HG02970 (cell line): ENCODE measurements at regions not wholly inside any gene's neighbourhood (a gene's known extent, or its start where the extent isn't known, plus 50 kb on each side); places are given as distances from the start of the nearest gene placed in this dataset.
"Not testable (repeated sequence)": the region's sequence is repeated elsewhere in the genome, so short reads cannot be mapped to it uniquely, and the experiment has no call there.

Experiments used
- ATAC-seq: cut with Tn5 transposase; IDR thresholded peaks from one replicate; pipeline ENCODE4 v1.9.1; 2021; ENCODE audit warnings: mild to moderate bottlenecking, moderate library complexity, moderate number of reproducible peaks; ENCODE audit not compliant: unreplicated experiment, low FRiP score

DNA sequence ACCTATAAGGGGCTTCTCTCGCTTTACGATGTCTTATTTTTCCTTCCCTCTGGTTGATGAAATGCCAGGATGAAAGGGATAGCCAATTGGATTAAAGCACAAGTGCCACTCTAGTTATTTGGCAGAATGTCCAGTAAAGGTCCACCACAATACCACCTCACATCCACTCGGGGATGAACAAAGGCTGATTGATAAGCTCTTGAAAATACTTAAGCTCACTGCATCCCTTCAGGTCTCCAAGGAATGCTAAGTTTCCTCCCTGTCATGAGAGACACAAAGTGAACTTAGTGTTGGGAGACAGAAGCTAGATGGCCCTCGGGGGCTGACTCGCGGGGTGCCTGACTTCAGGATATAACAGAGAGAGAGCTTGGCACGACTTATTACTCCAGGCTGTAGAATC is 185.9 kb upstream of the ZNF644 start:
- not testable (repeated sequence) for ATAC-seq

DNA sequence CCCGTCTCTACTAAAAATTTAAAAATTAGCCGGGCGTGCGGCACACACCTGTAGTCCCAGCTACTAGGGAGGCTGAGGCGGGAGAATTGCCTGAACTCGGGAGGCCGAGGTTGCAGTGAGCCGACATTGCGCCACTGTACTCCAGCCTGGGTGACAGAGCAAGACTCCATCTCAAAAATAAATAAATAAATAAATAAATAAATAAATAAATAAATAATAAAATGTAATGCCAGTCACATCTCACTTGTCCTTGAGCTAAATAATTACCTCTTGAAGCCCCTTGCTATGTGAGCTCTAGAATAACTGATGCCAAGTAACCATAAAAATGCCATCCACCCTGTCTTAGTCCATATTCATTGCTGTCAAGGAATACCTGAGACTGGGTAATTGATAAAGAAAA is 182.3 kb upstream of the ZNF644 start:
- ATAC-seq, result not testable (repeated sequence)

DNA sequence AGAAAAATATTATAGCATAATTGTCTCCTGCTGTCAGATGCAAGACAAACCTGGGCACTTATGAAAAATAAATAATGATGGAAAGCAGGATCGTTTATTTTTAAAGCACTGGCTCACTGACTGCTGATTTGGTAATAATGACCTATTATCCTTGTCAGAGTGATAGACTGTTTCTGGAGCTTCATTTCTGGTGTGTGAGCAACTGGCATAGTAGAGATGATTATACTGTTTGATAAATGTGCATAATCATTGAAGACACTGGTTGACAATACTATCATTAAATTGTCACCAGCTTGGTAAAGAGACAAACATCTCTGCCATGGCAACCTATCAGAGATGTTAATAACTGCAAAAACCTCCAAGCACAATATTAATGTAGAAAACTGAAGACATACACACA is 179.9 kb upstream of the ZNF644 start:
- ATAC-seq, result no peak

DNA sequence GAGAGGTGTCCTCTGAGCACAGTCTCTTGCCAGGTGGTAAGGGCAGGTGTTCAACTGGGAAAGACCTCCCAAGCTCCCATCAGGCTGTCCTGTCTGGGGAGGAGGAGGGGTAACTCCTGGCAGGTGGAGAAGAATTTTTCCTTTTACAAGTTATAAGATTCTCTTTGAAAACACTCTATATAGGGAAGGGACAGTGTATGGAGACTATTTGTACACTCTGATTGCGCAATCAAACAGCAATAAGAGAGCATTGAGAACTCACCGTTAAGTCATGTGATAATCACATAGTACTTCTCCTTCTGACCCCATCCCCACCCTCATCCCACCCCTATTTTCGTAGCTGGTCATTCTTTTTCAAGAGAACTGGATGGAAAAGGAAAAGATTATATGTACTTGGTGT is 179.3 kb upstream of the ZNF644 start:
- ATAC-seq, result no peak

DNA sequence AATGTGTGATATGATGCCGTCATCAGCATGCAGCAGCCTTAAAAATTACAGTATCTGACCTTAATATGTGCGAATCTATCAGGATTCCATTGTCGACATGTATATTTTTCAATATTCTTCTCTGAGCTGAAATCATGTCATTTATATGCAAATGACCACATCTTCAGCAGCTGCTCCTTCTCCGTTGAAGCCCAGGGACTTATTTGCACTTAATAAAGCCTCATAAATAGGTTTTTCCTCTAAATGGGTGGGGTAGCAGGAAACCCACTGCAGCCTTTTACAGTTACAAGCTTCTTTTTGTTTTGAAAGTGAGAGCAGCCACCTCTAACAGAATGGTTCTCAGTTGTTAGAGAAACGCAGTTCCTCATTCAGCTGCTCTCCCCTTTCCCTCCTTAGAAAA is 178.8 kb upstream of the ZNF644 start:
- no peak for ATAC-seq

DNA sequence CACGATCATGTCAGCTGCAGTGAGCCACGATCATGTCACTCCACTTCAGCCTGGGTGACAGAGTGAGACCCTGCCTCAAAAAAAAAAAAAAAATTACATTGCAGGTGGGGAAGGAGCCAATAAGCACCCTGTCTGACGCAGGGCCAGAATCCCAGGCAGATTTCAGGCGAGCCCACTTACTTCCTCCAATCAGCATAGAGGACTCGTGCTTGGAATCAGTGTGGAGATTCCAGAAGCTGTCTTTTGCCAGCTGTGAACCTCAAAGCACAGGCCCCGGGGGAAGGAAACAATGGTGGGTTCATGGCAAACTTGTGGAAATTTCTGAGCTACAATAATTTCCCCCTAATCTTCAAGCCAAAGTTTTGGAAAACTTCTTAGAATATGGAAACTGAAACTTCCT is 178.2 kb upstream of the ZNF644 start:
- ATAC-seq, result no peak

DNA sequence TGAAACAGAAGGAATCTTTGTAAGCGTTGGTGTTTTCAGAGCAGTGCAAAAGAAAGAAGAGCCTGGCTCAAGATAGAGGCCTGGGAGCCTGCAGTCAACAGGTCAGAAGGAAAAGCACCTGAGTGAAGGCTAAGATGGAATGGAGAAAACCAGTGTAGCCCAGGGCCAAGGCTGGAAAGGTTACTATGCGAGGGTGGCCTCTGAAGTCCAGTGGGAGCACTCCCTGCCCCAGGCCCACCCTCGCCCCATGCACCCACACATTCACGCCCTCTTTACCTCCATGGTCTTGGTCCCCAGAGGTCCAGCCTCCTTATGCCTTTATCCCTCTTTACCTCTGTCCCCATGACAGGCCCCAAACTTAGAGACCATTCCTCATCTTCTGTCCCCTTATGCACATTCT is 169.2 kb upstream of the ZNF644 start:
- no peak for ATAC-seq

DNA sequence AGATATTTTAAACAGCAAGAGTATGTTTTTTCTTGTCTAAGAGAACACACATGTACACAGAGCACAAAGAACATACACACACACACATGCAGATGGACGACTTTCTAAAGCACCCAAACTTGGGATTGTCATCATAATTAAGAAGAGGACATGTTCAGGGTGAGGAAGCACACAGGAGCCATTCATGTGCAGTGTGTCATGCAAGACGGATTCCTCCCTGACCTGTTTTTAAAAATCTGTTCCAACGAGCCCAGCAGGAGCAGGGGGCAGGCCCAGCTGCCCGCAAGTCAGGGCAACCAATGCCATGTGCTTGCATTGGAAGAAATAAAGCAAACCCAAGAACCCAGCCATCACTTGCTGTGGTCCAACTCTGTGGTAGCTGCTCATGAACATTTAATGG is 167.3 kb upstream of the ZNF644 start:
- no peak for ATAC-seq

DNA sequence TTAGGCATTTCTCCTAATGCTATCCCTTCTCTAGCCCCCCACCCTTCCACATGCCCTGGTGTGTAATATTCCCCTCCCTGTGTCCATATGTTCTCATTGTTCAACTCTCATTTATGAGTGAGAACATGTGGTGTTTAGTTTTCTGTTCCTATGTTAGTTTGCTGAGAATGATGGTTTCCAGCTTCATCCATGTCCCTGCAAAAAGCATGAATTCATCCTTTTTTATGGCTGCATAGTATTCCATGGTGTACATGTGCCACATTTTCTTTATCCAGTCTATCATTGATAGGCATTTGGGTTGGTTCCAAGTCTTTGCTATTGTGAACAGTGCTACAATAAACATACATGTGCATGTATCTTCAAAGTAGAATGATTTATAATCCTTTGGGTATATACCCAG is 161.0 kb upstream of the ZNF644 start:
- not testable (repeated sequence) for ATAC-seq

DNA sequence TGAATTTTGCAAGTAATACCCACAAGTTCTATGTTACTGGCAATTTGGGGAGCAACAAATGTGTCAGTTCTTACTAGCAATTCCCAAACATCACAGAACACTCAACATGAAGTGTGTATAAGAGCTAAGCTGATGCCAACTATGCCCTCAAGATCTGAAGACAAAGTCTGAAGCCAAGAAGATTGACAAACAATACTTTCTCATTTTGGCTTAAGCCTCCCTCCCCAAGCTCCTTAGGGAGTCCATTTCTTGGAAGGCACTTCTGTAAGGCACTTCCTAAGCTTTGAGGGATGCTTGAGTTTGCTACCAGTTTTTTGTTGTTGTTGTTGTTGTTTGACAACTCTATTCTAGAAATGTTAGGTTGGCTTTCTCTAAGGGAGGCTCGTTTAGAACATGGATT is 154.4 kb upstream of the ZNF644 start:
- no peak for ATAC-seq

DNA sequence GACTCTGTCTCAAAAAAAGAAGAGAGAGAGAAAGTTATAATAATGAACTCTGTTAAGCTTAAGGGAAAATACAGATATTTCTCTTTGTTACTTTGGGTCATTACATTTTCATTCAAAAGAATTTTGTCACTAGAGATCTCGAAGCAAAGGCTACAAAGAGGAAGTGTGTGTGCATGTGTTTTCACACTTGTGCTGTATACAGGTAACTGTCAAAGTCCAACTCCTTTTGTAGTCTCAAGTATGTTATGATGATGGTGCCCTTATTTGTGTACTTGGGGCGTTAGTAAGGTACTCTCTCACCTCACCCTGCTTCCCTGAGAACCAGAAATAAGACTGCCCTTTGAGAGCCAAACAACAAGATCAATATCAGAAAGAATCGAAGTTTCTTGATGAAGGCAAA is 152.9 kb upstream of the ZNF644 start:
- ATAC-seq, result no peak

DNA sequence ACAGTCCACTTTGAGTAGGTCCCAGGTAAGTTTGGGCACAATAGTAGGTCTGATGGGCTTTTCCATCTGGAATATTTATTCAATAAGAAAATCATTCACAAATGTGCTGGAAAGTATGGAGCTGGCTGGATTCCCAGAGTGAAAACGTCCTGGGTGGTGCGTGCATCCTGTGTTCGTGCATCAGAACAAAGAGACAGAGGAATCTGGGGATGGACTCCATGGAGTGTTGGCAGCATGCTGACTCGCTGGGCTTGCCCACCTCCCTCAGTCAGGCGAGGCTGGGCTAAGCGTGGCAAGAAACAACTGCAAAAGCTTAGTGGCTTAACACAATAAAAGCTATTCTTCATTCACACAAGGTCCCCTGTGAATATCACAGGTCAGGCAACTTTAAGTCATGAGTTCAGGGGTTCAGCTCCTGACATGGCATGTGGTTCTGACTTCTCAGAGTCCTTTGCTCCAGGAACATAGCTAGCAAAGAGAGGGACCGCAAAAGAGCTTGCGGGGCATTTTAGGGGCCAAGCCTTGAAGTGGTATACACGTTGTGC is 151.6 kb upstream of the ZNF644 start:
- ATAC-seq, result no peak

DNA sequence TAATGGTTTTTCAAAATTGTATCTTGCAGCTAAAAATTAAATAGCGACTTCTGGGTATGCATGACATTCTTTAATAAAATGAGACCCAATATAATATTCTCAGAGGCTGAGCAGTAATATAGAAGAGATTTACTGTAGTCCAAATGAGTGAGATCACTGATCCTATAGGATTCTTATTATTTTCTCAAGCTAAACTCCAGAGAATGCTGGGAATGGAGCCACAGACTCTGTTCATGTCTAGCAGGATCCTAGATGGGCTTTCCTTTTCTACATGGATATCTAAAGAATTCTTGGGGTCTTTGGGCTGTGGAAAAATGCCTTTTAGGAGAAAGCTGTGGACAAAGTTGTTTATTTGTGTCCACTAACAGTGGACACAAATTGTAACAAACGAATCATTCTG is 150.7 kb upstream of the ZNF644 start:
- no peak for ATAC-seq

DNA sequence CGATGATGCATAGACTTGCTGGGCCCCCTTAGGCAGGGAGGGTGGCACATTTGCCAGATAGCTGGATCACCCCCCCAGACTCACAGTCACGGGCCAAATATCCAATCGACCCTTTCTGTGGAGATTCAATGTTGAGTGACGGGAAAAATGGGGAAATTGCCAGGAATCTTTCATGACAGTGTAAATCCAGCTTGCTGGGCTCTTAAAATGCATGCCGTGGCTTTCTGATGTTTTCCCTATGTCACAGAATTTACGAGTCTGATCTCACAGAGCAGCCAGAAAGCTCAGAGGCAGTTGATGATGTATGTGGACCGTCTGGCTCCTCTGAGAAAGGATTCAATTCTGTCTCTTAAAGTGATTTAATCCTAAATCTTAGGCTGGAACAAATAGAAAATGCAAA is 150.1 kb upstream of the ZNF644 start:
- ATAC-seq, result no peak

DNA sequence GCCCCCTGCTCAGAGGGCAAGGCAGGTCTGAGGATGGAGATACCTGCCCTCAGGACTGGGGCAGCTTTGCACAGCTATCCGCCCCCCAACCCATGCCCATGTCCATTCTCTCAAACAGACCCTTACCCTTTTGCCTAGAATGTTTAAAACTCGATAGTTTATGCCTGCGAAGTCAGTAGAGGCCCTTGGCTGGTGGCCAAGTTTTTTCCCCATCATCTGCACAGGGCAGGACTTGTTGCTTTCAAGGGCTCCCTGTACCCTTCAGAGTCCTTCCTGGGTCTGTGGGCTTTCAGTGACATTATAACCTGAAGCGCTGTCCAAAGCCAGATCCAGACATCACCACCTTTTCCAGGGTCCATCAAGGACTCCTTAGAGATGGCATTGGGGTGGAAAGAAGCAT is 148.7 kb upstream of the ZNF644 start:
- ATAC-seq, result no peak

DNA sequence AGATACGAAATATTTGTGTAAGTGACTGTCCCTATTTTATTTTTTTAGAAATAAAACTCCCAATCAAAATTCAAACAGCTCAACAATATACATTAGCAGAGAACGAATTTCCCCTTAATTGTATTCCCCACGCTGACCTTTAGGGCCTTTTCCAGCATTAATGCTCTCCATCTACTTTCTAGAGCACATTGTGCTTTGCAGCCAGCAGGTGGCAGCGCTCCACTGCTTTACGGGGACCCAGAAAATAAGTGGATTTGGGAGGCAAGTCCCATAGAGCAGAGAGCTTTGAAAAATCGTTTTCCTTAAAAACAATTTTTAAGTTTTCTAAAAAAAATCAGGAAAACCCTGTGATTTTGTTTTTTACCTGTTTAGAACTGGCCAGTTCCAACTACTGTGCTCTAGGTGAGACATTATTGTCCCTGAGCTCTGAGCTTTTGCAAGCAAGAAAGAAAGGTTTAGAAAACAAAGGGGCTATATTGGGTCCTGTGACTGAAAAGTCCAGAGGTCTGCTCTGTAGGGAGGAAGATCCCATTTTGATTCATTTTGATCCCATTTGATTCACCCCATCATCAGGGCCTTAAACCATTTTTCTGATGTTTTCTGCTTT is 144.4 kb upstream of the ZNF644 start:
- ATAC-seq, result peak; percentile 46

DNA sequence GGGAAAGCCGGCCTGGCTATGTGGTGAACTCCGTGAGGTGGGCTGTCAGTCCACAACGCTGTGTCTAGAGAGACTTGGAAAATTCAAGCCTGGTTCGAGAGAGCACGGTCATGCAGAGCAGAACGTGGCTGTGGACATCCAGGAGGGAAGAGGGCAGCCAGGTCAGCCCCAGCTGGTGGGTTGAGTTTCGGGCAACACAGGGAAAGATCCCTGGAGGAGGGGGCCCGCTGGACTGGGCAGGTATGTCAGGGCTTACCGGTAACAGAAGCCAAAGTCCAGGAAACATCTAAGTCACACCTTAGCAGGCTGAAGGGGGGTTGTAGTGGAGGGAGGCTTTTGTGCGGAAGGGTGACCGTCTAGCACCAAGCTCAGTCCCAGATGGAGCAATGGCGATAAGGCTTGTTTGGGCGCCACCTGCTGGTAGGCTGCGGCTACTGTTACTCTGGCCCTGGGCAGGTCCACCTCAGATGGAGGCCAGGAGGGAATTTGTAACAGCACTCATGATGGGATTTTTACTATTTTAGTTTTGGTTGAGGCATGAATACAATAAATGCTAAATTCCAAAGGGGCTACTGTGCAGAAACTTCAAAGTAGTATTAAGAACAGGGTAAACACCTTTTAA is 143.3 kb upstream of the ZNF644 start:
- ATAC-seq, result peak; percentile 85

DNA sequence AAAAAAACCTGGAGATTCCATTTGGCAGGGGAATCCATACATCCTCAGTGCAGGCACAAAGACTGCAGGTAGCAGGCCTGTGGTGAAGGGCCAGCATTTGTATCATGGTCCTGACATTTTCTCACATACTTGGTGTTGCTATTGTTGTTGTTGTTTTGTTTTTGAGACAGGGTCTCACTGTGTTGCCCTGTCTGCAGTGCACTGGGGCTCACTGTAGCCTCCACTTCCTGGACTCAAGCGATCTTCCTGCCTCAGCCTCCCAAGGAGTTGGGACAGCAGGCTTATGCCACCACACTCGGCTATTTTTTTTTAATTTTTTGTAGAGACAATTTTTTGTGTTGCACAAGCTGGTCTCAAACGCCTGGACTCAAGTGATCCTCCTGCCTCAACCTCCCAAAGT is 140.8 kb upstream of the ZNF644 start:
- no peak for ATAC-seq

DNA sequence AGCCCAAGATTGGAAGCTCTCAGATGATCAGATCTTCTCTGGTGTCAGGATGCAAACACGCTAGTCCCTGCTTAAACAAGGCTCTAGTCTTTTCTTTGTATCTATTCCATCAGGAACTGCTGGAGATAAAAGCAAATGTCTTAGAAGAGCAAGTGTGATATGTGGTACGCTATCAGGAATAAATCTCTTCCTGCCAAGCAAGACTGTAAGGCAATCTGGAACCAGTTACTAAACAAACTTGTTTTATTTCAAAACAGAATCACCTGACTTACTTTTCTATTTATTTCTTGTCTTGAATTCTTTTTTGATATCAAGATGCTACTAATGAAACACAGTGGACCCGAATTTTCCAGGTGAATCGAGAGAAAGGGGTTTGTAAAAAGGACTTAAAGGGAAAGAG is 139.9 kb upstream of the ZNF644 start:
- ATAC-seq, result no peak

DNA sequence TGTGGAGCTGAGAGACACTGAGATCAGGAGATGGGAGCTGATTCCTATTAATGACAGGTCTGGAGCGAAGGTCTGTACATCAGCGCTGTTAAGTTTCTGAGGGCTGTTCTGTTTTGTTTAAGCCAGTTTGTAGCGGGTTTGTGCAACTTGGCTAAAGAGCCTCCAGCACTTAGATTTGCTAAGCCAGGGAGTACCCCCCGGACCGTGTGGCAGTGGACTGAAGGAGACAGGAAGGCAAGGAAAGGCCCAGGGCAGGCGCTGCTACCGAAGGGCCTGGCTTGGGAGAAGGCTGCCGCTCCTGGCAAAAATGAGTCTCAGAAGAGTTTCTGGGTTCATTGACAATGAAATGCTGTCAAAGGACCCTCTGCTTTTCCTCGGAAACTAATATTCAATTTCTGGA is 139.3 kb upstream of the ZNF644 start:
- ATAC-seq, result no peak

DNA sequence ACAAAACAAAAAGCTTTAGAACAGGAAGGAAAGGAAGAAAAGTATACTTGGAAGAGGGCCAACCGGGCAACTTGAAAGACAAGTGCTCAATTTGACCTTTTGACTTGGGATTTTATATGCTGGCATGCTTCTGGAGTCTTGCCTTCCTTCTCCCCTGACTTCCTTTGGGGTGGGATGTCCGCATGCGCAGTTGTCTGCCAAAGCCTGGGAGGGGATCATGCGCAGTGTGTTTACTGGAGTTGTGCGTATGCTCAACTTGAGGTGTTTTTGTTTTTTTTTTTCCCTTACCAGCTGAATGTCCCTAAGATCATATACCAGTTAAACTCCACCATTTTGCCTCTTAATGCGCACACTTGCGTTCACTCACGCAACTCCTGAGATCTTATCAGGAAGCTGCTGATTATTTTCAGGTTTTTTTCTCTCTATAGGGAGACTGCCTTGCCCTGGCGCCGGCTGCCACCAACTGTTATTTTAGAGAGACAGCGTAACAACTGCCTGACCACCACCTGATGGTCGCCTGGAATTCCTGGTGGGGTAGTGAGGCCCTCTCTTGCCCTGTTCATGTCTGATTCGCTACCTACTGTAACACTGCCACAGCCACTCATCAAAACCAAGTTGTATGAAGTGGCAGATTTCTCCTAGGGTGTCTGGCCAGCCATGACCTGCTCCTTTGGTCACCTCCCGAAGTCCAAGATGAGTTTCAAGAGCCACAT is 138.7 kb upstream of the ZNF644 start:
- no peak for ATAC-seq

DNA sequence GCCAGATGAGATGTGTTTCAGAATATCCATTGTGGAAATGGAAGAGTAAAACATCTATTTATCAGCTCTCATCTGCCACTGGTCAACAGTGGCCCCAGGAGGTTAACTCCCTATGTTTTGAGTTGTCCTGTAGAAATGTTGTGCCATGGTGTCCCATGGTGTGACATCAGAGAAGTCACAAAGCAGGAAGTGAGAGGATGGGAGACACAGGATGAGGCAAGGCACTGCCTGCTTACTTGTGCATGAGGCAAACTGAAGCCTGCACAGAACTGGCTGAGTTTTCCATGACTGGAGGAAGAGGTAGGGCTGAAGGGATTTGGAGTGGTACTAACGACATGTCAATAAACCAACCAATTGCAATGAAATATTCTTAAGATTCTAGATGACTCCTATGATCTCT is 131.5 kb upstream of the ZNF644 start:
- no peak for ATAC-seq
